Panc1 (cell line): ENCODE measurements at regions not wholly inside any gene's neighbourhood (a gene's known extent, or its start where the extent isn't known, plus 50 kb on each side); places are given as distances from the start of the nearest gene placed in this dataset.

Source experiments
- POLR2AphosphoS5 ChIP-seq: IDR thresholded peaks from 2 replicates; pipeline ENCODE4 v1.6.1; 2012; ENCODE audit warnings: mild to moderate bottlenecking, low read depth, low read length, moderate library complexity
- SIN3A ChIP-seq: IDR thresholded peaks from 2 replicates; pipeline ENCODE4 v1.6.1; 2012; ENCODE audit warnings: low read depth, mild to moderate bottlenecking, low read length, moderate library complexity, borderline replicate concordance; ENCODE audit not compliant: insufficient read depth
- TCF7L2 ChIP-seq: IDR thresholded peaks from 2 replicates; pipeline ENCODE4 v1.6.1; 2011; ENCODE audit warnings: mild to moderate bottlenecking, low read depth, low read length, inconsistent platforms
- TF ChIP-seq, protein P1 (sequence below): fragments of 450-650 bp; IDR thresholded peaks from 2 replicates; pipeline ENCODE4 v1.5.1; 2017; ENCODE audit warnings: mild to moderate bottlenecking
- TF ChIP-seq, protein P2 (sequence below), 2 experiments: IDR thresholded peaks; 2 replicates each; pipeline ENCODE4 v1.6.1; 2011 to 2012; ENCODE audit warnings: low read depth in 2 of 2, control low read depth in 1 of 2, low read length in 1 of 2, mild to moderate bottlenecking in 1 of 2, moderate library complexity in 1 of 2; ENCODE audit not compliant: insufficient read depth in 1 of 2

DNA sequence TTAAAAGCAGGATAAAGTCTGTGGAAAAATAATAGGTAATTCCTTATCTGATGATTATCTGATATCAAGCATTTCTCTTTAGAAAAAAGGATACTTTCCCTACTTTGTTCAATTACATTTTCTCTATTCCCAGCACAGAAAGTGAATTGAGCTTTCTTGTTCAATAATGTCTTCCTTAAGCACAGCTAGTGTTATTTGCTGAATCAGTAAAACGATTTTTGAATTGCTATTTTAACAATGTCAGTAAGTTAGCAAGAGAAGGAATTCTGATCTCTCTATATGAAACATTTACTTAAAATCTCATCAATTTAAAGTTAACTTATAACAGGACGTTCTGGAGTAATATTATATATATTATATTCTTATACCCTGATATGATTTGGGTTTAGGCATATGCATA is 337.2 kb upstream of the ANKRD30A start:
- TF ChIP-seq, protein P1, sequence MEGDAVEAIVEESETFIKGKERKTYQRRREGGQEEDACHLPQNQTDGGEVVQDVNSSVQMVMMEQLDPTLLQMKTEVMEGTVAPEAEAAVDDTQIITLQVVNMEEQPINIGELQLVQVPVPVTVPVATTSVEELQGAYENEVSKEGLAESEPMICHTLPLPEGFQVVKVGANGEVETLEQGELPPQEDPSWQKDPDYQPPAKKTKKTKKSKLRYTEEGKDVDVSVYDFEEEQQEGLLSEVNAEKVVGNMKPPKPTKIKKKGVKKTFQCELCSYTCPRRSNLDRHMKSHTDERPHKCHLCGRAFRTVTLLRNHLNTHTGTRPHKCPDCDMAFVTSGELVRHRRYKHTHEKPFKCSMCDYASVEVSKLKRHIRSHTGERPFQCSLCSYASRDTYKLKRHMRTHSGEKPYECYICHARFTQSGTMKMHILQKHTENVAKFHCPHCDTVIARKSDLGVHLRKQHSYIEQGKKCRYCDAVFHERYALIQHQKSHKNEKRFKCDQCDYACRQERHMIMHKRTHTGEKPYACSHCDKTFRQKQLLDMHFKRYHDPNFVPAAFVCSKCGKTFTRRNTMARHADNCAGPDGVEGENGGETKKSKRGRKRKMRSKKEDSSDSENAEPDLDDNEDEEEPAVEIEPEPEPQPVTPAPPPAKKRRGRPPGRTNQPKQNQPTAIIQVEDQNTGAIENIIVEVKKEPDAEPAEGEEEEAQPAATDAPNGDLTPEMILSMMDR = no peak
- TF ChIP-seq POLR2AphosphoS5 = no peak
- TF ChIP-seq, protein P2, sequence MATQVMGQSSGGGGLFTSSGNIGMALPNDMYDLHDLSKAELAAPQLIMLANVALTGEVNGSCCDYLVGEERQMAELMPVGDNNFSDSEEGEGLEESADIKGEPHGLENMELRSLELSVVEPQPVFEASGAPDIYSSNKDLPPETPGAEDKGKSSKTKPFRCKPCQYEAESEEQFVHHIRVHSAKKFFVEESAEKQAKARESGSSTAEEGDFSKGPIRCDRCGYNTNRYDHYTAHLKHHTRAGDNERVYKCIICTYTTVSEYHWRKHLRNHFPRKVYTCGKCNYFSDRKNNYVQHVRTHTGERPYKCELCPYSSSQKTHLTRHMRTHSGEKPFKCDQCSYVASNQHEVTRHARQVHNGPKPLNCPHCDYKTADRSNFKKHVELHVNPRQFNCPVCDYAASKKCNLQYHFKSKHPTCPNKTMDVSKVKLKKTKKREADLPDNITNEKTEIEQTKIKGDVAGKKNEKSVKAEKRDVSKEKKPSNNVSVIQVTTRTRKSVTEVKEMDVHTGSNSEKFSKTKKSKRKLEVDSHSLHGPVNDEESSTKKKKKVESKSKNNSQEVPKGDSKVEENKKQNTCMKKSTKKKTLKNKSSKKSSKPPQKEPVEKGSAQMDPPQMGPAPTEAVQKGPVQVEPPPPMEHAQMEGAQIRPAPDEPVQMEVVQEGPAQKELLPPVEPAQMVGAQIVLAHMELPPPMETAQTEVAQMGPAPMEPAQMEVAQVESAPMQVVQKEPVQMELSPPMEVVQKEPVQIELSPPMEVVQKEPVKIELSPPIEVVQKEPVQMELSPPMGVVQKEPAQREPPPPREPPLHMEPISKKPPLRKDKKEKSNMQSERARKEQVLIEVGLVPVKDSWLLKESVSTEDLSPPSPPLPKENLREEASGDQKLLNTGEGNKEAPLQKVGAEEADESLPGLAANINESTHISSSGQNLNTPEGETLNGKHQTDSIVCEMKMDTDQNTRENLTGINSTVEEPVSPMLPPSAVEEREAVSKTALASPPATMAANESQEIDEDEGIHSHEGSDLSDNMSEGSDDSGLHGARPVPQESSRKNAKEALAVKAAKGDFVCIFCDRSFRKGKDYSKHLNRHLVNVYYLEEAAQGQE (IDR thresholded peaks at IDR 0.05; ENCODE audit: insufficient read depth in 1 of 2, low read depth in 2 of 2, low read length in 1 of 2) = no peak
- no peak for TF ChIP-seq SIN3A
- TF ChIP-seq TCF7L2 = no peak
